IMR-90 (cell line): ENCODE measurements at regions not wholly inside any gene's neighbourhood (a gene's known extent, or its start where the extent isn't known, plus 50 kb on each side); places are given as distances from the start of the nearest gene placed in this dataset.
A peak's percentile ranks its signal among the peaks of the same experiment; 100 is the strongest.

Experiments used
- ATAC-seq: fragments of 200-7000 bp; cut with Tn5 transposase; 2 replicates; pipeline ENCODE4 v1.9.1; 2020; ENCODE audit warnings: low read depth, mild to moderate bottlenecking, moderate library complexity
- BruUV-seq: library from RNA; stranded (reverse); fragments of 400-500 nt; replicated peaks from 2 replicates; lab custom pipeline; 2021; lab: Mats Ljungman, UMichigan
- CTCF ChIA-PET: fragments of 300-600 bp; formaldehyde crosslinking; extraction: SDS; loops from one replicate; lab custom pipeline; 2021; ENCODE audit warnings: antibody characterized with exemption; lab: Yijun Ruan, JAX
- POLR2A ChIA-PET: fragments of 300-600 bp; sonication (Branson Sonifier 250); formaldehyde crosslinking; loops from one replicate; lab custom pipeline; 2022; ENCODE audit warnings: antibody characterized with exemption; ENCODE audit not compliant: unreplicated experiment; lab: Charles Lee
- DNase-seq: peaks from one replicate; pipeline ENCODE4 v3.0.0; 2013
- H2AFZ ChIP-seq: replicated peaks from 2 replicates; pipeline ENCODE3; 2013; ENCODE audit warnings: low read length, mild to moderate bottlenecking; ENCODE audit not compliant: poor library complexity
- H2AK5ac ChIP-seq: 2 replicates; pipeline ENCODE4 v1.6.1; 2013; ENCODE audit warnings: low read depth, low read length, inconsistent platforms
- H2AK9ac ChIP-seq: replicated peaks from 2 replicates; pipeline ENCODE3; 2013; ENCODE audit warnings: mild to moderate bottlenecking, low read depth, low read length, moderate library complexity; ENCODE audit not compliant: poor library complexity
- H2BK120ac ChIP-seq: 2 replicates; pipeline ENCODE4 v1.6.1; 2013; ENCODE audit warnings: low read depth, low read length, inconsistent platforms
- H2BK15ac ChIP-seq: 3 replicates; pipeline ENCODE4 v1.6.1; 2013; ENCODE audit warnings: low read depth, low read length, inconsistent platforms
- H2BK20ac ChIP-seq: 2 replicates; pipeline ENCODE4 v1.6.1; 2013; ENCODE audit warnings: low read depth, mild to moderate bottlenecking, inconsistent platforms, low read length, moderate library complexity
- H2BK5ac ChIP-seq: 2 replicates; pipeline ENCODE4 v1.6.1; 2013; ENCODE audit warnings: mild to moderate bottlenecking, low read depth, low read length, inconsistent platforms; ENCODE audit not compliant: poor library complexity, severe bottlenecking
- H3K14ac ChIP-seq: replicated peaks from 2 replicates; pipeline ENCODE4 v1.6.1; 2013; ENCODE audit warnings: low read depth, low read length, inconsistent platforms
- H3K18ac ChIP-seq: 2 replicates; pipeline ENCODE4 v1.6.1; 2013; ENCODE audit warnings: low read depth, low read length, control low read depth
- H3K23ac ChIP-seq: 2 replicates; pipeline ENCODE4 v1.6.1; 2013; ENCODE audit warnings: low read depth, low read length, inconsistent platforms
- H3K27ac ChIP-seq: 2 replicates; pipeline ENCODE4 v1.5.1; 2013; ENCODE audit warnings: mild to moderate bottlenecking, control low read depth, low read length; ENCODE audit not compliant: insufficient read depth
- H3K27me3 ChIP-seq: 2 replicates; pipeline ENCODE4 v1.6.1; 2013; ENCODE audit warnings: low read length; ENCODE audit not compliant: control insufficient read depth, insufficient read depth
- H3K36me3 ChIP-seq: 2 replicates; pipeline ENCODE4 v1.6.1; 2013; ENCODE audit warnings: low read length, mixed read lengths; ENCODE audit not compliant: control insufficient read depth, insufficient read depth
- H3K4ac ChIP-seq: 2 replicates; pipeline ENCODE4 v1.6.1; 2013; ENCODE audit warnings: low read depth, low read length, inconsistent platforms
- H3K4me1 ChIP-seq: 2 replicates; pipeline ENCODE4 v1.6.1; 2013; ENCODE audit warnings: low read length, mixed read lengths; ENCODE audit not compliant: control insufficient read depth, insufficient read depth
- H3K4me2 ChIP-seq: 2 replicates; pipeline ENCODE4 v1.6.1; 2013; ENCODE audit warnings: low read depth, mild to moderate bottlenecking, control low read depth, low read length, moderate library complexity
- H3K4me3 ChIP-seq: 2 replicates; pipeline ENCODE4 v1.5.1; 2013; ENCODE audit warnings: low read depth, mild to moderate bottlenecking, control low read depth, low read length, moderate library complexity; ENCODE audit not compliant: insufficient read depth
- H3K56ac ChIP-seq: 2 replicates; pipeline ENCODE4 v1.6.1; 2013; ENCODE audit warnings: low read length, inconsistent platforms; ENCODE audit not compliant: insufficient read depth; ENCODE audit errors: extremely low read depth
- H3K79me1 ChIP-seq, 2 experiments: 2 replicates each; pipeline ENCODE4 v1.6.1; 2013; ENCODE audit warnings: low read length in 2 of 2, inconsistent platforms in 1 of 2, low read depth in 1 of 2
- H3K9ac ChIP-seq: 2 replicates; pipeline ENCODE4 v1.6.1; 2013; ENCODE audit warnings: low read depth, low read length, control low read depth
- H3K9me1 ChIP-seq: 2 replicates; pipeline ENCODE4 v1.6.1; 2013; ENCODE audit warnings: low read length, inconsistent platforms; ENCODE audit not compliant: insufficient read depth
- H3K9me3 ChIP-seq: 2 replicates; pipeline ENCODE4 v1.6.1; 2013; ENCODE audit warnings: low read length; ENCODE audit not compliant: control insufficient read depth, insufficient read depth
- H4K20me1 ChIP-seq: 2 replicates; pipeline ENCODE4 v1.6.1; 2013; ENCODE audit warnings: low read length, inconsistent platforms; ENCODE audit not compliant: insufficient read depth
- H4K5ac ChIP-seq: 2 replicates; pipeline ENCODE4 v1.6.1; 2013; ENCODE audit warnings: mild to moderate bottlenecking, low read depth, low read length, control low read depth
- H4K8ac ChIP-seq, 2 experiments: 2 replicates each; pipeline ENCODE4 v1.6.1; 2013; ENCODE audit warnings: low read depth in 2 of 2, low read length in 2 of 2, control low read depth in 1 of 2, inconsistent platforms in 1 of 2
- H4K91ac ChIP-seq: 2 replicates; pipeline ENCODE4 v1.6.1; 2013; ENCODE audit warnings: low read depth, low read length, inconsistent platforms; ENCODE audit not compliant: insufficient read depth
- CEBPB ChIP-seq: IDR thresholded peaks from 2 replicates; pipeline ENCODE4 v1.6.1; 2012; ENCODE audit warnings: low read depth, low read length, improper control_type of control experiment
- FOS ChIP-seq: fragments of 150-350 bp; IDR thresholded peaks from 2 replicates; pipeline ENCODE4 v1.6.1; 2016; ENCODE audit warnings: low read depth, low read length
- MAFK ChIP-seq: IDR thresholded peaks from 2 replicates; pipeline ENCODE4 v1.6.1; 2012; ENCODE audit warnings: low read depth, low read length, improper control_type of control experiment
- MAZ ChIP-seq: IDR thresholded peaks from 2 replicates; pipeline ENCODE4 v1.6.1; 2012; ENCODE audit warnings: low read depth, mild to moderate bottlenecking, low read length, improper control_type of control experiment, moderate library complexity, borderline replicate concordance
- SMC3 ChIP-seq: fragments of 150-350 bp; IDR thresholded peaks from 2 replicates; pipeline ENCODE4 v1.6.1; 2016; ENCODE audit warnings: low read depth, mild to moderate bottlenecking, antibody characterized with exemption, low read length, moderate library complexity
- USF2 ChIP-seq: fragments of 150-350 bp; IDR thresholded peaks from 2 replicates; pipeline ENCODE4 v1.6.1; 2017; ENCODE audit warnings: mild to moderate bottlenecking, antibody characterized with exemption, low read length, low read depth
- WGBS, 2 experiments: methylation state at CpG; one replicate each; pipeline versions ENCODE4 v1.1.5 to v1.1.7; 2013; ENCODE audit warnings: missing lambda C conversion rate in 2 of 2; ENCODE audit not compliant: insufficient read length in 1 of 2; ENCODE audit errors: extremely low coverage in 2 of 2; 5-methylcytosine and 5-hydroxymethylcytosine counted together
- dilution Hi-C: fragments of 300-500 bp; cut with HindIII; formaldehyde crosslinking; loops from one replicate; pipeline ENCODE4 v1.14.3; 2018; ENCODE audit warnings: low sequenced_read_pairs; ENCODE audit not compliant: unreplicated experiment
- in situ Hi-C: fragments of 300-500 bp; cut with MboI; formaldehyde crosslinking; loops from 3 replicates; pipeline ENCODE4 v1.14.3; 2019; ENCODE audit warnings: low sequenced_read_pairs, inconsistent platforms, mixed read lengths
- intact Hi-C: fragments of 100-400 bp; cut with micrococcal nuclease; formaldehyde crosslinking; loops from 2 replicates; pipeline ENCODE4 v1.10.0; 2022

DNA sequence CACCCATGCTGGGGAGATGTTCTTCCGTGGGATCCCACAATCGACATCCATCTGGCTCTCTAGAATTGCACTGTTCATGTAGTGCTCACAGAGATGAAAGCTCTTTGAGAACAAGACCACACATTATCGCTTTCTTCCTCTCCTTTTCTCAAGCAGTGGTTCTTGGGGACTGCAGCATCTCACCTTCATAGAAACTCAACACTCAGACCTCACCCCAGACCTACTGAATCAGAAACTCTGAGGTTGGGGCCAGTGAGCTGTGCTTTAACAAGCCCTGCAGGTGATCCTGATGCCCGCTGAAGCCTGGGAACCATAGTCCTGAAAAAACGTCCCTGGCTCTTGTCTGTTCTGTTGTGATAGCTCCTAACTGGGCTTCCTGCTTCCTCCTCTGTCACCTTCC, 251.3 kb upstream of the FGGY start:
- H3K14ac ChIP-seq = 0 out of 2 replicates have a peak overlapping the region, but pooled peaks have one; percentile 8
- no peaks in the 10 kb centered on the region for H3K79me1 ChIP-seq
- H3K4me3 ChIP-seq = no peak overlapping the region
- H3K4me2 ChIP-seq = no peak overlapping the region
- BruUV-seq = no TSS peak
- peak overlapping the region; percentile 49 for H3K4ac ChIP-seq
- no peak for ATAC-seq
- peak overlapping the region; percentile 38; the same call in 1 of the 2 replicates for H2BK120ac ChIP-seq
- no peak overlapping the region for H2BK5ac ChIP-seq
- no peak for DNase-seq
- intact Hi-C loops = no loop called here
- dilution Hi-C loops = no loop called here
- no peak overlapping the region for H2AK9ac ChIP-seq
- peak overlapping the region; percentile 63; the same call in 1 of the 2 replicates for H2AK5ac ChIP-seq
- H3K56ac ChIP-seq = no peak overlapping the region
- H2BK20ac ChIP-seq = peak overlapping the region; percentile 39; the same call in 1 of the 2 replicates
- H3K9me3 ChIP-seq = no peaks in the 10 kb centered on the region
- H4K8ac ChIP-seq = no peak overlapping the region
- H3K27me3 ChIP-seq = no peaks in the 10 kb centered on the region
- WGBS, 2 experiments = 60% methylated on average over 2 of the region's 5 CpGs; no CpG with 5 or more reads in 1 of the 2 experiments
- no peak overlapping the region for H2AFZ ChIP-seq
- no peak overlapping the region for H3K27ac ChIP-seq
- peaks cover 14% of the 10 kb centered on the region for H3K4me1 ChIP-seq
- ChIA-PET POLR2A (no interaction called here), CTCF (no interaction called here)
- H4K5ac ChIP-seq = no peak overlapping the region
- no peak overlapping the region for H3K23ac ChIP-seq
- no peaks in the 10 kb centered on the region for H3K36me3 ChIP-seq
- in situ Hi-C loops = no loop called here
- no peak overlapping the region for H3K9ac ChIP-seq
- peaks cover 10% of the 10 kb centered on the region for H3K9me1 ChIP-seq
- peak overlapping the region; percentile 46 for H4K91ac ChIP-seq
- 0 out of 3 replicates have a peak overlapping the region, but pooled peaks have one; percentile 7 for H2BK15ac ChIP-seq
- no peaks in the 10 kb centered on the region for H4K20me1 ChIP-seq
- no peak overlapping the region for H3K18ac ChIP-seq
- TF ChIP-seq MAFK = no peak
- TF ChIP-seq CEBPB = no peak
- TF ChIP-seq FOS = no peak
- no peak for TF ChIP-seq USF2
- no peak for TF ChIP-seq MAZ
- TF ChIP-seq SMC3 = no peak
